ENCODE measurements at regions not wholly inside any gene's neighbourhood (a gene's known extent, or its start where the extent isn't known, plus 50 kb on each side); places are given as distances from the start of the nearest gene placed in this dataset.

DNA sequence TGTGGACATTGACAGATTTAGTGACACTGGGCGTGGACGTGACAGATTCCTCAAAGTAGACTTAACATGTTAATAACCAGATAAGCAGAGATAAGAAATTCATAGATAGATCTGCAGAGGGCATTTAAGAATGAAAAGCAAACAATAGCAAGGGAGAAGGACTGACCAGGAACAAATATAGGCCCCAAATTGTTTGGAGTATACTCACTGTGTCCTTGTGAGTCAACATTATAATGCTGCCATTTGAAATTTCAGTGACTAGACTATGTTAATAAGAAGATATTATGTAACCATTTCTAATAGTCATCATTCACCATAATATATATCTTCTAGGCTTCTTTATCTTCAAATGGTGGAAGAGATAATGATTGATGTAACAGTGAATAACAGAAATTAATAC is 78.1 kb upstream of the SLC38A11 start:
- no peak for DNase-seq (ENCODE audit: low read depth)

GRCh38 chr2:165032559-165032958 is 77.2 kb upstream of the SLC38A11 start:
- DNase-seq (ENCODE audit: low read depth), result no peak

DNA sequence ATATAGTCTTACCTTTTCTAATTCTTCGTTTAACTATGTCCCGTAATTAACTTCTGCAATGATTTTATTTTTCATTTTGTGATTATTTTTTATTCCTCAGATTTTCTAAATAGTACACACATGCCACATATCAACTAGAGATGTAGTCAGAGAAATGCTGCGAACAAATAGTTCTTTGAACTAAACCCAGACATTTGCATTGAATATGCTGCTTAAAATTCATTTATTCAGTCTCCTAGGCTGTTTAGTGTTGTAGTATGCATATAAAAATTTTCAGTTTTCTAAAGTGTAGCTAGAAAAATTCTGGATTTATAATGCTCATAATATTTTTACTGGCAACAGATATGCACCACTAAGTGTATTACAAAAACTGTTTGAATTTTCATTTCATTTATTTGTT is 68.9 kb upstream of the SLC38A11 start:
- no peak for DNase-seq (ENCODE audit: low read depth)

DNA sequence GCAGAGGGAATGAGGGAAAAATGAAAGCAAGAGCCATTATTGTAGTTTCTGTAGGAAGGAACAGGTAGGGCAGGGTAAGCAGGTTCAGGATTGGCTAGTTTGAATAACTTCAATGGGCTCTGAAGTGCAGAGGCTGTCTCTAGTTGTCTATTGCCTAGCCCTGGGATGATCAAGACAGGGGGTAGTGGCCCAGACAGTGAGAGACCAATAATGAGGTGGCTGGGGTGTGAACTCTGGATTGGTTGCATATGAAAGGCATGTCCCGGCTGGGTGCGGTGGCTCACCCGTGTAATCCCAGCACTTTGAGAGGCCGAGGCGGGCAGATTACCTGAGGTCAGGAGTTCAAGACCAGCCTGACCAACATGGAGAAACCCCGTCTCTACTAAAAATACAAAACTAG is 67.5 kb upstream of the SLC38A11 start:
- DNase-seq (ENCODE audit: low read depth), result no peak

DNA sequence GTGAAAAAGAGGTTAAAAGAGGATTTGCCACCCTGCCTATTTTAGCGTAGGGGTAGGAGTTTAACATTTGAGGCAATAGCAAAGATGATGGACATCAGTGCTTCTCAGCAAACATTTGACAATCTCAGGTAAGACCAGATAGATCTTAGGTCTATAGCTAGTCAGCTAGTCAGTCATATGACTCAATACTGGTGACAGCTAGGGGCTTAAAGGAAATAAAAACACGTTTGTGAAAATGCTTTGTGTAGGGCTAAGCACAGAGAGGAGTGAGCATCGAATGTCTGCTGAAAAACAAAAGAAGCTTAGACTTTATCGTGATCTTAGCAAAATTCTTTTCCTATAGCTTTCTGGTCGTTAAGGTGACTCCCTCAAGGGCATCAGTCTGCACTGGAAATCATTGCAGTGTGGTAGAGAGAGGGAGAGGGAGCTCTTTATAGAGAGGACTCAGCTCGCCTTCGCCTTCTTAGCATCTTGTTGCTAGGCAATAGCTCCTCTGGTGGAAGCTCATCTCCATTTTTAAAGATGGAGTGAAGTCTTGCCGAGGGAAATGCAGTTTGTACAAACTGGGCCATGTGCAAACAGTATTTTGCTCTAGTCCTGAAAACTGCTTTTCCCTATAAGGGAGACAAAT is 62.8 kb upstream of the SLC38A11 start:
- no peak for DNase-seq (ENCODE audit: low read depth)

- DNase-seq (ENCODE audit: low read depth), result no peak
Observed at GRCh38 chr2:165016772-165017411, 61.6 kb upstream of the SLC38A11 start.

GRCh38 chr2:165015052-165015642 is 59.8 kb upstream of the SLC38A11 start:
- peak; percentile 32 for DNase-seq (ENCODE audit: low read depth)

GRCh38 chr2:165013944-165014619 is 58.8 kb upstream of the SLC38A11 start:
- no peak for DNase-seq (ENCODE audit: low read depth)

DNA sequence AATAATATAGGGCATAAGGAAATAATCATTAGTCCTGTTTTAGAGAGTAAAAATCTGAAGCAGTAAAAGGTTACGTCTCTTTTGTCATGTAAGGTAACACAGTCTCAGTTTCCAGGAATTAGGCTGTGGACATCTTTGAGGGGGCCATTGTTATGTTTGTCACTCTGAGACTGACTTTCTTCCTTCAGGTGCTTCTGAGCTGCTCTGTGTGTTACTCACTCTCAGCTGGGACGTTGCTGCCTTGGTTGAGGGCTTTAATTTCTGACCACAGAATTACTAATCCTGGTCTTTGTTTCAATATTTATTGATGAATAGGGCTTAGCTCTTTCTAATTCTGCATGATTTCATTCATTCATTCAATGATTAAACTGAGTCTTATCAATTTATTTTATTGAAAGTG is 55.9 kb upstream of the SLC38A11 start:
- DNase-seq (ENCODE audit: low read depth), result no peak

DNA sequence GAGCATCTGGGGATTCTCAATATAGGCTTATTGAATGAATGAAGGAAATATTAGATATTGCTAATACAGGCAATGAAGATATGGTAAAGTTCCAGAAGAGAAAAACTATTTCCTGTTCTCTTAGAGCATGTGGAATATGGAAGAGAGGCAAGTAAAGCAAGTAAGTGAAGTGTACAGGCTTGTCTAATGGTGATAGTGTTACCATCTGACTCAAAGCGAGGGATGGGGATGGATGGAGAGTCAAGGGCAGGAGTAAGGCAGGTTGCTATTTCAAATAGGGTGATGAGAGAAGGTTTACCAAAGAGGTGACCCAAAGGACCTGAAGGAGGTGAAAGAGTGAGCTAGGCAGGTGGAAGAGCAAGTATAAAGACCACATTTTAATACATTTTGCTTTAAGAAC is 55.2 kb upstream of the SLC38A11 start:
- DNase-seq (ENCODE audit: low read depth), result no peak

GRCh38 chr2:165009466-165009865 is 54.1 kb upstream of the SLC38A11 start:
- peak; percentile 6 for DNase-seq (ENCODE audit: low read depth)

DNA sequence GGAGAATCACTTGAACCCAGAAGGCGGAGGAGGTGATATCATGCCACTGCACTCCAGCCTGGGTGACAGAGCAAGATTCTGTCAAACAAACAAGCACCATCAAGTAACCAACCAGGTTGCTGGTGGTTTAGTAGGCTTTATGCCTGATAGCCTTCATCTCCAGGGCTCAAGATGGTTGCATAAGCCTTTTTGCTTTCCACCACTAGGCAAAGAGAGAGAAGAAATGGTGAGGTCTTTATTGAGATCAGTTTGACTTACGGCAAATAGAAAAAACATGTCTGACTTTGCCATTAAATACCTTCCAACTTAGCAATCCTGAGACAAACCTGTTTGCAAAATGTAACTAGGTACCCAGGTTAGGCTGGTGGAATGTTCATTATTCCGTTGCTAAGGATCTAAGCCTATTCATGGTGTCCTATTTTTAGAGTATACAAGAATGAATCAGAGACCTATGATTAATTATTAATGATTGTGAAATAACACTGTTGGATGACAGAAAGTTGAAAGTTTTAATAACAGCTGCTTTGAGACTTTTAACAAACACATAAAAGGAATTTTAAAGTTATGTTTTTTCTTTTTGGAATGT is 53.5 kb upstream of the SLC38A11 start:
- DNase-seq (ENCODE audit: low read depth), result no peak

GRCh38 chr2:165007161-165007744 is 51.9 kb upstream of the SLC38A11 start:
- DNase-seq (ENCODE audit: low read depth), result no peak
